GM12878 (cell line): ENCODE measurements at regions not wholly inside any gene's neighbourhood (a gene's known extent, or its start where the extent isn't known, plus 50 kb on each side); places are given as distances from the start of the nearest gene placed in this dataset.

Source experiments
- ATAC-seq: fragments of 200-7000 bp; cut with Tn5 transposase; 3 replicates; pipeline ENCODE4 v1.9.1; 2020; ENCODE audit warnings: mild to moderate bottlenecking, moderate library complexity
- BruUV-seq: library from RNA; stranded (reverse); fragments of 400-500 nt; replicated peaks from 2 replicates; lab custom pipeline; 2021; lab: Mats Ljungman, UMichigan
- CTCF ChIA-PET: fragments of 300-600 bp; sonication (Branson Sonifier 250); formaldehyde crosslinking; extraction: SDS; loops from one replicate; lab custom pipeline; 2021; ENCODE audit warnings: inconsistent platforms; lab: Yijun Ruan, JAX
- POLR2A ChIA-PET: fragments of 350-600 bp; formaldehyde crosslinking; extraction: SDS; loops from one replicate; lab custom pipeline; 2021; ENCODE audit warnings: inconsistent platforms; lab: Charles Lee
- RAD21 ChIA-PET: fragments of 300-600 bp; sonication (Branson Sonifier 250); formaldehyde crosslinking; loops from one replicate; lab custom pipeline; 2023; ENCODE audit warnings: antibody characterized with exemption; ENCODE audit not compliant: unreplicated experiment; lab: Charles Lee
- SMC1A ChIA-PET: fragments of 300-600 bp; sonication (Branson Sonifier 250); formaldehyde crosslinking; loops from one replicate; lab custom pipeline; 2023; ENCODE audit not compliant: unreplicated experiment, uncharacterized antibody; lab: Charles Lee
- DNase-seq: peaks from one replicate; pipeline ENCODE4 v3.0.0-alpha.2; 2011; ENCODE audit warnings: low read depth, low spot score
- FAIRE-seq: peaks from 3 replicates; lab custom pipeline; 2011; peaks lifted over from hg19 to GRCh38; lab: Jason Lieb, UNC
- H2AFZ ChIP-seq: 2 replicates; pipeline ENCODE4 v1.6.0; 2011; ENCODE audit warnings: low read depth, low read length, control low read depth; ENCODE audit not compliant: control insufficient read depth
- H3K27ac ChIP-seq: 2 replicates; pipeline ENCODE4 v1.5.1; 2011; ENCODE audit warnings: control low read depth; ENCODE audit not compliant: control insufficient read depth, insufficient read depth
- H3K27me3 ChIP-seq, 2 experiments: replicated peaks in 1 of 2; 2 replicates each; pipeline versions ENCODE4 v1.6.0 to v1.6.1; 2011; ENCODE audit warnings: low read length in 1 of 2; ENCODE audit not compliant: control insufficient read depth in 2 of 2, insufficient read depth in 2 of 2
- H3K36me3 ChIP-seq, 2 experiments: 2 replicates each; pipeline ENCODE4 v1.5.1; 2011; ENCODE audit warnings: low read length in 1 of 2; ENCODE audit not compliant: control insufficient read depth in 2 of 2, insufficient read depth in 2 of 2
- H3K4me1 ChIP-seq: 2 replicates; pipeline ENCODE4 v1.6.1; 2011; ENCODE audit warnings: mild to moderate bottlenecking, low read length, moderate library complexity, mixed read lengths; ENCODE audit not compliant: control insufficient read depth, insufficient read depth
- H3K4me2 ChIP-seq: 2 replicates; pipeline ENCODE4 v1.6.0; 2011; ENCODE audit warnings: control low read depth; ENCODE audit not compliant: control insufficient read depth, insufficient read depth
- H3K4me3 ChIP-seq: fragments of 200-600 bp; sonication (generic); 2 replicates; pipeline ENCODE4 v1.5.1; 2016
- H3K79me2 ChIP-seq: 2 replicates; pipeline ENCODE4 v1.6.0; 2011; ENCODE audit warnings: low read length; ENCODE audit not compliant: control insufficient read depth, insufficient read depth
- H3K9ac ChIP-seq: 2 replicates; pipeline ENCODE4 v1.8.0; 2011; ENCODE audit warnings: low read length, control low read depth, mixed read lengths; ENCODE audit not compliant: control insufficient read depth, insufficient read depth
- H3K9me3 ChIP-seq: replicated peaks from 3 replicates; pipeline ENCODE4 v1.5.1; 2011; ENCODE audit warnings: mild to moderate bottlenecking, low read length; ENCODE audit not compliant: control insufficient read depth, insufficient read depth
- H4K20me1 ChIP-seq: 2 replicates; pipeline ENCODE4 v1.6.0; 2011; ENCODE audit not compliant: control insufficient read depth, insufficient read depth
- ASH2L ChIP-seq: fragments of 300-600, 200-600 bp; sonication (generic); IDR thresholded peaks from 2 replicates; pipeline ENCODE4 v1.6.1; 2017; ENCODE audit warnings: low read depth, mild to moderate bottlenecking, borderline replicate concordance
- BMI1 ChIP-seq: fragments of 450-650 bp; IDR thresholded peaks from 2 replicates; pipeline ENCODE4 v1.6.1; 2016; ENCODE audit warnings: mild to moderate bottlenecking, moderate library complexity, borderline replicate concordance
- BRCA1 ChIP-seq: IDR thresholded peaks from 2 replicates; pipeline ENCODE4 v1.6.1; 2011; ENCODE audit warnings: low read depth, low read length, improper control_type of control experiment
- CREM ChIP-seq: IDR thresholded peaks from 2 replicates; pipeline ENCODE4 v1.6.1; 2014; ENCODE audit warnings: antibody characterized with exemption, low read depth
- FOXK2 ChIP-seq: fragments of 450-650 bp; IDR thresholded peaks from 2 replicates; pipeline ENCODE4 v1.6.1; 2017; ENCODE audit warnings: mild to moderate bottlenecking, moderate library complexity
- MEF2B ChIP-seq: fragments of 450-650 bp; IDR thresholded peaks from 2 replicates; pipeline ENCODE4 v1.6.1; 2018; ENCODE audit warnings: mild to moderate bottlenecking, moderate library complexity; ENCODE audit not compliant: partially characterized antibody, poor library complexity, severe bottlenecking
- NFYA ChIP-seq: IDR thresholded peaks from 2 replicates; pipeline ENCODE4 v1.6.1; 2011; ENCODE audit warnings: low read depth, mild to moderate bottlenecking, low read length, improper control_type of control experiment, borderline replicate concordance
- NR2F1 ChIP-seq: fragments of 450-650 bp; conservative IDR thresholded peaks from 2 replicates; pipeline ENCODE4 v1.6.1; 2017; ENCODE audit warnings: mild to moderate bottlenecking
- POLR2AphosphoS5 ChIP-seq: IDR thresholded peaks from 2 replicates; pipeline ENCODE4 v1.6.1; 2011; ENCODE audit warnings: mild to moderate bottlenecking, low read length, inconsistent platforms
- RCOR1 ChIP-seq: conservative IDR thresholded peaks from 2 replicates; pipeline ENCODE4 v1.6.1; 2012; ENCODE audit warnings: low read depth, low read length, improper control_type of control experiment
- TARDBP ChIP-seq: IDR thresholded peaks from 2 replicates; pipeline ENCODE4 v1.6.1; 2016; ENCODE audit warnings: borderline replicate concordance
- ZBED1 ChIP-seq: IDR thresholded peaks from 2 replicates; pipeline ENCODE4 v1.6.1; 2016; ENCODE audit warnings: borderline replicate concordance
- WGBS: methylation state at CpG from one replicate; pipeline ENCODE4 v1.1.6; 2016; ENCODE audit warnings: low lambda C conversion rate; ENCODE audit not compliant: insufficient replicate concordance, insufficient coverage; ENCODE audit errors: missing lambda C conversion rate; 5-methylcytosine and 5-hydroxymethylcytosine counted together
- in situ Hi-C: fragments of 300-500 bp; cut with MboI; formaldehyde crosslinking; loops from 9 replicates; pipeline ENCODE4 v1.14.3; 2018; ENCODE audit warnings: mixed read lengths
- intact Hi-C: fragments of 100-400 bp; cut with micrococcal nuclease; formaldehyde crosslinking; loops from one replicate; pipeline ENCODE4 v1.14.2; 2022; ENCODE audit not compliant: unreplicated experiment
- TF ChIP-seq, protein P1 (sequence below): fragments of 450-650 bp; IDR thresholded peaks from 2 replicates; pipeline ENCODE4 v1.6.1; 2017; ENCODE audit warnings: mild to moderate bottlenecking

- H3K27me3 ChIP-seq, result no peaks in the 10 kb centered on the region
- H4K20me1 ChIP-seq, result no peaks in the 10 kb centered on the region
- no peak overlapping the region for H3K9ac ChIP-seq
- in situ Hi-C loops (no loop called here), intact Hi-C loops (no loop called here)
- H3K27ac ChIP-seq, result no peak overlapping the region
- CTCF ChIA-PET, result no interaction called here
- H2AFZ ChIP-seq, result no peak overlapping the region
- TF ChIP-seq BRCA1 (no peak), POLR2AphosphoS5 (no peak), RCOR1 (no peak)
- no peaks in the 10 kb centered on the region for H3K4me1 ChIP-seq
- no peak for DNase-seq
- H3K4me2 ChIP-seq, result no peak overlapping the region
- no peaks in the 10 kb centered on the region for H3K36me3 ChIP-seq
- SMC1A ChIA-PET, result no interaction called here
- POLR2A ChIA-PET, result no interaction called here
- no TSS peak for BruUV-seq
- no peak overlapping the region for H3K4me3 ChIP-seq
- WGBS, result under 1% methylated on average over 8 of the region's 8 CpGs
- RAD21 ChIA-PET, result no interaction called here
- FAIRE-seq, result no peak
- ATAC-seq, result no peak
- H3K9me3 ChIP-seq, result no peaks in the 10 kb centered on the region
- no peaks in the 10 kb centered on the region for H3K79me2 ChIP-seq
These were observed 198.7 kb downstream of the MYCN start for GRCh38 chr2:16138811-16139662.

DNA sequence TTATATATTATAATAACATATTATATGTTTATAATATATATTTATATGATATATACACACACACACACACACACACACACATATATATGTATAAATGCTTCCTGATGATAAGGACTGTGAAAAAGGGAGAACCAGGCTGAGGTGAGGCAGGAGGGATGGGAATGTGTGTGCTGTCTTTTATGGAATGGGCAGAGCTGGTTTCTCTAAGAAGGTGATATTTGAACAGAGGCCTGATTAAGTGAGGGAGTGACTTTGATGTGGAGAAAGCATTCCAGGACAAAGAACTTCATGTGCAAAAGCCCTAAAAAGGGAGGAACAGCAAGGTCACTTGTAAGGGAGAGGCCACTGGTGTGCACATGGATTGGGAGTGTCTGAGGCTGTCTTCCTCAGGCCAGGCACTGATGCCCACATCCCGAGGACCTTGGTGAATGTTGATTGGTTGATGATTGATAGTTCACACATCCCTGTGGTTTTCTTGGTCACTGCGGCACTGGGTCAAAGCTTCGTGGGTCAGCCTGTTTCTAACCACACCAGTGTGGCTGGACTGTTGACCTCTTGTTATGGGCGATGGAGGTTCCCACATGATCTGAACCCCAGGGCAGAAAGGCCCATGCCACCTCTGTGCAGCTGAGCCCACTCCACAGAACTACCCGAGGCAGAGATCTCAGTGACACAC, 196.9 kb downstream of the MYCN start:
- no peak overlapping the region for H3K4me2 ChIP-seq
- no peak overlapping the region for H3K27ac ChIP-seq
- H4K20me1 ChIP-seq, result no peaks in the 10 kb centered on the region
- no peaks in the 10 kb centered on the region for H3K79me2 ChIP-seq
- ChIA-PET CTCF (no interaction called here), POLR2A (no interaction called here), SMC1A (no interaction called here), RAD21 (no interaction called here)
- intact Hi-C loops, result no loop called here
- no peaks in the 10 kb centered on the region for H3K9me3 ChIP-seq
- no peaks in the 10 kb centered on the region for H3K4me1 ChIP-seq
- WGBS, result 21% methylated on average over 5 of the region's 5 CpGs
- no peak for DNase-seq
- no peak overlapping the region for H2AFZ ChIP-seq
- BruUV-seq, result no TSS peak
- H3K9ac ChIP-seq, result no peak overlapping the region
- no peaks in the 10 kb centered on the region for H3K27me3 ChIP-seq
- FAIRE-seq, result no peak
- no peak overlapping the region for H3K4me3 ChIP-seq
- no peak for ATAC-seq
- no peaks in the 10 kb centered on the region for H3K36me3 ChIP-seq
- in situ Hi-C loops, result no loop called here
- TF ChIP-seq BRCA1, result no peak
- no peak for TF ChIP-seq MEF2B
- TF ChIP-seq ZBED1, result no peak
- TF ChIP-seq BMI1, result no peak
- TF ChIP-seq ASH2L, result no peak
- TF ChIP-seq NR2F1, result no peak
- TF ChIP-seq CREM, result no peak
- TF ChIP-seq, protein P1, sequence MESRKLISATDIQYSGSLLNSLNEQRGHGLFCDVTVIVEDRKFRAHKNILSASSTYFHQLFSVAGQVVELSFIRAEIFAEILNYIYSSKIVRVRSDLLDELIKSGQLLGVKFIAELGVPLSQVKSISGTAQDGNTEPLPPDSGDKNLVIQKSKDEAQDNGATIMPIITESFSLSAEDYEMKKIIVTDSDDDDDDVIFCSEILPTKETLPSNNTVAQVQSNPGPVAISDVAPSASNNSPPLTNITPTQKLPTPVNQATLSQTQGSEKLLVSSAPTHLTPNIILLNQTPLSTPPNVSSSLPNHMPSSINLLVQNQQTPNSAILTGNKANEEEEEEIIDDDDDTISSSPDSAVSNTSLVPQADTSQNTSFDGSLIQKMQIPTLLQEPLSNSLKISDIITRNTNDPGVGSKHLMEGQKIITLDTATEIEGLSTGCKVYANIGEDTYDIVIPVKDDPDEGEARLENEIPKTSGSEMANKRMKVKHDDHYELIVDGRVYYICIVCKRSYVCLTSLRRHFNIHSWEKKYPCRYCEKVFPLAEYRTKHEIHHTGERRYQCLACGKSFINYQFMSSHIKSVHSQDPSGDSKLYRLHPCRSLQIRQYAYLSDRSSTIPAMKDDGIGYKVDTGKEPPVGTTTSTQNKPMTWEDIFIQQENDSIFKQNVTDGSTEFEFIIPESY, result no peak
- TF ChIP-seq TARDBP, result no peak
- no peak for TF ChIP-seq FOXK2
- no peak for TF ChIP-seq NFYA
